CD4-positive, alpha-beta T cell treated with Interleukin-17A for 1 hour (primary cell): ENCODE measurements at regions not wholly inside any gene's neighbourhood (a gene's known extent, or its start where the extent isn't known, plus 50 kb on each side); places are given as distances from the start of the nearest gene placed in this dataset.
"Not testable (repeated sequence)": the region's sequence is repeated elsewhere in the genome, so short reads cannot be mapped to it uniquely, and the experiment has no call there.

Experiments used
- DNase-seq: peaks from one replicate; pipeline ENCODE4 v3.0.0-alpha.2; 2020

GRCh38 chr12:90489141-90489540 is 465.8 kb downstream of the CCER1 start:
- no peak for DNase-seq

GRCh38 chr12:90485560-90485959 is 469.4 kb downstream of the CCER1 start:
- no peak for DNase-seq

- DNase-seq, result no peak
Measured at GRCh38 chr12:90484094-90484493, 470.9 kb downstream of the CCER1 start.

GRCh38 chr12:90481748-90482147 is 473.2 kb downstream of the CCER1 start:
- DNase-seq, result no peak

GRCh38 chr12:90479237-90479636 is 475.7 kb downstream of the CCER1 start:
- DNase-seq, result no peak

GRCh38 chr12:90473831-90474230 is 481.1 kb downstream of the CCER1 start:
- DNase-seq, result no peak

- no peak for DNase-seq
Measured at GRCh38 chr12:90460681-90461080, 494.3 kb downstream of the CCER1 start.

- no peak for DNase-seq
Measured at GRCh38 chr12:90456248-90456647, 498.7 kb downstream of the CCER1 start.

GRCh38 chr12:90455756-90456155 is 499.2 kb downstream of the CCER1 start:
- no peak for DNase-seq

GRCh38 chr12:90449611-90450010 is 505.4 kb downstream of the CCER1 start:
- DNase-seq, result no peak

GRCh38 chr12:90443466-90443865 is 511.5 kb downstream of the CCER1 start:
- not testable (repeated sequence) for DNase-seq

GRCh38 chr12:90441431-90441830 is 513.5 kb downstream of the CCER1 start:
- no peak for DNase-seq

- DNase-seq, result no peak
Measured at GRCh38 chr12:90428881-90429280, 526.1 kb downstream of the CCER1 start.

GRCh38 chr12:90428465-90428864 is 526.5 kb downstream of the CCER1 start:
- no peak for DNase-seq

GRCh38 chr12:90423965-90424364 is 531.0 kb downstream of the CCER1 start:
- no peak for DNase-seq

GRCh38 chr12:90410962-90411361 is 544.0 kb downstream of the CCER1 start:
- no peak for DNase-seq

- DNase-seq, result no peak
Measured at GRCh38 chr12:90407841-90408240, 547.1 kb downstream of the CCER1 start.

- DNase-seq, result no peak
Measured at GRCh38 chr12:90404071-90404470, 550.9 kb downstream of the CCER1 start.

GRCh38 chr12:90401185-90401584 is 553.8 kb downstream of the CCER1 start:
- no peak for DNase-seq

GRCh38 chr12:90399357-90399756 is 555.6 kb downstream of the CCER1 start:
- DNase-seq, result no peak

- DNase-seq, result no peak
Measured at GRCh38 chr12:90398285-90398836, 556.6 kb downstream of the CCER1 start.

GRCh38 chr12:90396556-90396955 is 558.4 kb downstream of the CCER1 start:
- DNase-seq, result no peak

GRCh38 chr12:90393652-90394051 is 561.3 kb downstream of the CCER1 start:
- no peak for DNase-seq

- no peak for DNase-seq
Measured at GRCh38 chr12:90393089-90393488, 561.9 kb downstream of the CCER1 start.

- no peak for DNase-seq
Measured at GRCh38 chr12:90390947-90391346, 564.0 kb downstream of the CCER1 start.

- no peak for DNase-seq
Measured at GRCh38 chr12:90368081-90368480, 586.9 kb downstream of the CCER1 start.
